ENCODE measurements at regions not wholly inside any gene's neighbourhood (a gene's known extent, or its start where the extent isn't known, plus 50 kb on each side); places are given as distances from the start of the nearest gene placed in this dataset.

DNA sequence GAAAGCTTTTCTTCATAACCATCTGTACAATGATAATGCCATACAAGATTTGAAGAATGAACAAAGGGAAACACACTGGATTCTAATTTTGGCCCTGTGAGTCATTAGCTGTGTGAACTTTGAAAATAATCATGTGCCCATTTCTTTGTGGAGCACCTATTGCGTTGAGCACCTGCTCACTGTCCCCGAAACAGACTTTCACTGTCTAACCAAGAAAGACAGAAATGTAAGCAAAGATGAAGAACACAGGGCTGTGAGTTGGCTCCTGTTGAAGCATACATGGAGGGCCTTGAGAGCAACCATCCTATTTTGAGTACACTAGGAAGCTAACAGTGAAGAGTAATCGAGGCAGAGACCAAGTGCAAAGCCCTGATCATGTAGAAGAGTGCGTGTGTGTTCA, 118.4 kb upstream of the SLC25A13 start:
- H3K27me3 Mint-ChIP-seq (ENCODE audit: low read depth, unreplicated experiment): no peaks in the 10 kb centered on the region
- Histone ChIP-seq H3K27ac (ENCODE audit: low read depth, low read length) (no peak overlapping the region), H3K4me3 (ENCODE audit: insufficient read depth, low read depth, low read length) (no peak overlapping the region), H3K36me3 (ENCODE audit: insufficient read depth, low read length) (no peaks in the 10 kb centered on the region), H3K27me3 (ENCODE audit: insufficient read depth, low read length) (no peaks in the 10 kb centered on the region), H3K4me2 (ENCODE audit: low read length) (no peak overlapping the region), H3K4me1 (ENCODE audit: insufficient read depth, low read length) (no peaks in the 10 kb centered on the region), H3K79me2 (ENCODE audit: insufficient read depth, low read length) (no peaks in the 10 kb centered on the region), H3K9ac (ENCODE audit: low read length) (no peak overlapping the region), H4K20me1 (ENCODE audit: insufficient read depth, low read length) (no peaks in the 10 kb centered on the region), H2AFZ (ENCODE audit: low read depth, low read length) (no peak overlapping the region), H3K9me3 (ENCODE audit: insufficient read depth, low read depth, low read length) (no peaks in the 10 kb centered on the region)
- TF ChIP-seq, protein P1, sequence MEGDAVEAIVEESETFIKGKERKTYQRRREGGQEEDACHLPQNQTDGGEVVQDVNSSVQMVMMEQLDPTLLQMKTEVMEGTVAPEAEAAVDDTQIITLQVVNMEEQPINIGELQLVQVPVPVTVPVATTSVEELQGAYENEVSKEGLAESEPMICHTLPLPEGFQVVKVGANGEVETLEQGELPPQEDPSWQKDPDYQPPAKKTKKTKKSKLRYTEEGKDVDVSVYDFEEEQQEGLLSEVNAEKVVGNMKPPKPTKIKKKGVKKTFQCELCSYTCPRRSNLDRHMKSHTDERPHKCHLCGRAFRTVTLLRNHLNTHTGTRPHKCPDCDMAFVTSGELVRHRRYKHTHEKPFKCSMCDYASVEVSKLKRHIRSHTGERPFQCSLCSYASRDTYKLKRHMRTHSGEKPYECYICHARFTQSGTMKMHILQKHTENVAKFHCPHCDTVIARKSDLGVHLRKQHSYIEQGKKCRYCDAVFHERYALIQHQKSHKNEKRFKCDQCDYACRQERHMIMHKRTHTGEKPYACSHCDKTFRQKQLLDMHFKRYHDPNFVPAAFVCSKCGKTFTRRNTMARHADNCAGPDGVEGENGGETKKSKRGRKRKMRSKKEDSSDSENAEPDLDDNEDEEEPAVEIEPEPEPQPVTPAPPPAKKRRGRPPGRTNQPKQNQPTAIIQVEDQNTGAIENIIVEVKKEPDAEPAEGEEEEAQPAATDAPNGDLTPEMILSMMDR (IDR thresholded peaks at IDR 0.05; ENCODE audit: insufficient read depth, low read depth, low read length): no peak
- no peak for TF ChIP-seq EZH2 (IDR thresholded peaks at IDR 0.05; ENCODE audit: insufficient read depth, low read length)
- H3K4me1 Mint-ChIP-seq (ENCODE audit: low read depth, unreplicated experiment): no peaks in the 10 kb centered on the region
- H3K9me3 Mint-ChIP-seq (ENCODE audit: unreplicated experiment): peaks cover 5% of the 10 kb centered on the region
- H3K4me3 Mint-ChIP-seq (ENCODE audit: unreplicated experiment): no peak overlapping the region
- H3K27ac Mint-ChIP-seq (ENCODE audit: unreplicated experiment): no peak overlapping the region
- DNase-seq (ENCODE audit: low read depth) (no peak), FAIRE-seq (no peak)
- no peaks in the 10 kb centered on the region for H3K36me3 Mint-ChIP-seq (ENCODE audit: low read depth, unreplicated experiment)

DNA sequence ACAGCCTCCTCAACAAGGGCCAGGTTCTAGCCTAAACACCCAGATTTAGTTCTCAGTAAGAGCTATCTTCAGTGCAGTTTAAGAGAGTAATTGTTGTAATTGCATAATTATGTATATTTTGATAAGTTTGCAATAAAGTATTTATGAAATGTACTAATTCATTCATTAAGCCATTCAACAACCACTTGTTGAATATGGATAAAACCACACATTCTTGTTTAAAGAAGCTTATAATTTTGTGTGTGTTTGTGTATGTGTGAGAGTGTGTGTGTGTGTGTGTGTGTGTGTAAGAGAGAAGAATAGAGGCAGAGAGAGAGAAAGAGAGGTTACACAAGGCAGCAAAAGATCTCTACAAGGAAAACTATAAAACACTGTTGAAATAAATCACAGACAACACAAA, 115.0 kb upstream of the SLC25A13 start:
- no peak for FAIRE-seq
- H3K79me2 ChIP-seq (ENCODE audit: insufficient read depth, low read length): no peaks in the 10 kb centered on the region

GRCh38 chr7:96430356-96430755, 108.5 kb upstream of the SLC25A13 start:
- H3K27me3 Mint-ChIP-seq (ENCODE audit: low read depth, unreplicated experiment): peaks cover 3% of the 10 kb centered on the region
- Histone ChIP-seq H3K79me2 (ENCODE audit: insufficient read depth, low read length) (no peaks in the 10 kb centered on the region), H3K27me3 (ENCODE audit: insufficient read depth, low read length) (no peaks in the 10 kb centered on the region), H3K36me3 (ENCODE audit: insufficient read depth, low read length) (no peaks in the 10 kb centered on the region), H3K9ac (ENCODE audit: low read length) (no peak overlapping the region), H3K4me3 (ENCODE audit: insufficient read depth, low read depth, low read length) (no peak overlapping the region), H3K4me2 (ENCODE audit: low read length) (no peak overlapping the region), H4K20me1 (ENCODE audit: insufficient read depth, low read length) (no peaks in the 10 kb centered on the region), H2AFZ (ENCODE audit: low read depth, low read length) (no peak overlapping the region), H3K9me3 (ENCODE audit: insufficient read depth, low read depth, low read length) (no peaks in the 10 kb centered on the region), H3K4me1 (ENCODE audit: insufficient read depth, low read length) (no peaks in the 10 kb centered on the region), H3K27ac (ENCODE audit: low read depth, low read length) (no peak overlapping the region)
- DNase-seq (ENCODE audit: low read depth): no peak
- H3K4me3 Mint-ChIP-seq (ENCODE audit: unreplicated experiment): no peak overlapping the region
- TF ChIP-seq, protein P1 (IDR thresholded peaks at IDR 0.05; ENCODE audit: insufficient read depth, low read depth, low read length): no peak
- no peak for TF ChIP-seq EZH2 (IDR thresholded peaks at IDR 0.05; ENCODE audit: insufficient read depth, low read length)
- H3K9me3 Mint-ChIP-seq (ENCODE audit: unreplicated experiment): peaks cover 9% of the 10 kb centered on the region
- H3K27ac Mint-ChIP-seq (ENCODE audit: unreplicated experiment): no peak overlapping the region
- H3K36me3 Mint-ChIP-seq (ENCODE audit: low read depth, unreplicated experiment): no peaks in the 10 kb centered on the region
- FAIRE-seq: no peak
- H3K4me1 Mint-ChIP-seq (ENCODE audit: low read depth, unreplicated experiment): peaks cover 7% of the 10 kb centered on the region

More for the DNA sequence above, 115.0 kb upstream of the SLC25A13 start:
- Mint-ChIP-seq H3K36me3 (ENCODE audit: low read depth, unreplicated experiment) (no peaks in the 10 kb centered on the region), H3K9me3 (ENCODE audit: unreplicated experiment) (peaks cover 7% of the 10 kb centered on the region), H3K4me3 (ENCODE audit: unreplicated experiment) (no peak overlapping the region), H3K4me1 (ENCODE audit: low read depth, unreplicated experiment) (no peaks in the 10 kb centered on the region), H3K27me3 (ENCODE audit: low read depth, unreplicated experiment) (no peaks in the 10 kb centered on the region), H3K27ac (ENCODE audit: unreplicated experiment) (no peak overlapping the region)
- H3K4me1 ChIP-seq (ENCODE audit: insufficient read depth, low read length): no peaks in the 10 kb centered on the region
- no peak overlapping the region for H3K4me3 ChIP-seq (ENCODE audit: insufficient read depth, low read depth, low read length)
- no peak overlapping the region for H3K4me2 ChIP-seq (ENCODE audit: low read length)
- no peaks in the 10 kb centered on the region for H3K36me3 ChIP-seq (ENCODE audit: insufficient read depth, low read length)
- no peaks in the 10 kb centered on the region for H3K9me3 ChIP-seq (ENCODE audit: insufficient read depth, low read depth, low read length)
- H4K20me1 ChIP-seq (ENCODE audit: insufficient read depth, low read length): no peaks in the 10 kb centered on the region
- H2AFZ ChIP-seq (ENCODE audit: low read depth, low read length): no peak overlapping the region
- no peak for DNase-seq (ENCODE audit: low read depth)
- H3K27me3 ChIP-seq (ENCODE audit: insufficient read depth, low read length): no peaks in the 10 kb centered on the region
- TF ChIP-seq EZH2 (IDR thresholded peaks at IDR 0.05; ENCODE audit: insufficient read depth, low read length): no peak
- TF ChIP-seq, protein P1 (IDR thresholded peaks at IDR 0.05; ENCODE audit: insufficient read depth, low read depth, low read length): no peak
- no peak overlapping the region for H3K27ac ChIP-seq (ENCODE audit: low read depth, low read length)
- no peak overlapping the region for H3K9ac ChIP-seq (ENCODE audit: low read length)

All from astrocyte (in vitro differentiated cells and primary cell).